ENCODE measurements at regions not wholly inside any gene's neighbourhood (a gene's known extent, or its start where the extent isn't known, plus 50 kb on each side); places are given as distances from the start of the nearest gene placed in this dataset.
"Not testable (repeated sequence)": the region's sequence is repeated elsewhere in the genome, so short reads cannot be mapped to it uniquely, and the experiment has no call there.

GRCh38 chr10:78602201-78602932, 466.4 kb upstream of the ZMIZ1 start:
- Histone ChIP-seq H3K27me3 (ENCODE audit: control insufficient read depth, insufficient read depth, low read length) (no peaks in the 10 kb centered on the region), H3K9me3 (ENCODE audit: control insufficient read depth, insufficient read depth, low read length) (no peaks in the 10 kb centered on the region), H3K36me3 (ENCODE audit: control insufficient read depth, insufficient read depth, low read length) (no peaks in the 10 kb centered on the region), H3K4me3 (ENCODE audit: low read length) (no peak overlapping the region), H3K27ac (ENCODE audit: low read length) (no peak overlapping the region), H3K4me1 (ENCODE audit: control insufficient read depth, insufficient read depth, low read length) (no peaks in the 10 kb centered on the region)
- no CpG with 5 or more reads among the region's 12 CpGs for WGBS (ENCODE audit: insufficient coverage, insufficient read length)
- no peak for DNase-seq (ENCODE audit: low read depth, low spot score)

DNA sequence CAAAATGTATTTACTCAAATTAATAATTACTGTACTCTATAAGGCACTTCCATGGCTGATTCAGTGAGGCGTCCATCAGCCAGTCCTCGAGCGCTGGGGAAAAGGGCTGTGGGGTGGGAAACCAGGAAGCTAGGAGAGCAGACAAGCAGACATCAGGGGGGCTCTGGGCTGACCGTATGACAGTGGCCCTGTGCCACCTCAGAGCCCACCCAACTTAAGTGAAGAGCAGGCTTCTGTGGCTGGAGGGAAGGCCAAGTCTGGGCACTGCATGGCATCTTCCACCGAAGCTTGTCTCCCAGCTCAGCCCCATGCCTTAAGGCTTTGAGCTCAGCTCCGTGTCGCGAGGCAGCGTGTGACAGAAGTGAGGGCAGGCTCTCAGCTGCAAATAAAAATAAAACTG, 464.5 kb upstream of the ZMIZ1 start:
- Histone ChIP-seq H3K27me3 (ENCODE audit: control insufficient read depth, insufficient read depth, low read length) (no peaks in the 10 kb centered on the region), H3K9me3 (ENCODE audit: control insufficient read depth, insufficient read depth, low read length) (no peaks in the 10 kb centered on the region), H3K4me1 (ENCODE audit: control insufficient read depth, insufficient read depth, low read length) (no peaks in the 10 kb centered on the region), H3K27ac (ENCODE audit: low read length) (no peak overlapping the region), H3K36me3 (ENCODE audit: control insufficient read depth, insufficient read depth, low read length) (no peaks in the 10 kb centered on the region), H3K4me3 (ENCODE audit: low read length) (no peak overlapping the region)
- DNase-seq (ENCODE audit: low read depth, low spot score) = no peak
- WGBS (ENCODE audit: insufficient coverage, insufficient read length) = no CpG with 5 or more reads among the region's 9 CpGs

DNA sequence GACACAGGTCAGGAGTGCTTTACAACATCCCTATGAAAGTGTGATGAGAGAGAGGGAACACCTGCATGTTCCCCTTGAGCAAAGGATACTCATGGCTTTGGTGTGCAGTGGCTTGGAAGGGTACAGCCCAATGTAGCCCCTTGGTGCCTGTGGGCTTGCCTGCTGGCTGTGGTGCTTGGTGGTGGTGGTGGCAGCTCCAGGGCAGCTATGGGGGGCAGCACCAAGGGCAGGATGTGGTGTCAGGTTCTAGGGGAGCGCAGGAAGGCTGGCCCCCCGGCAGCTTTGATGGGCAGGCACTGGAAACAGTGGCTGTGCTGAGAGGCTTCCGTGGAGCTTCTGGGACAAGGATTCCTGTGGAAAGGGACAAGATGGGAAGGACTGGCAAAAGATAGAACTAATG, 464.0 kb upstream of the ZMIZ1 start:
- Histone ChIP-seq H3K36me3 (ENCODE audit: control insufficient read depth, insufficient read depth, low read length) (no peaks in the 10 kb centered on the region), H3K4me3 (ENCODE audit: low read length) (no peak overlapping the region), H3K4me1 (ENCODE audit: control insufficient read depth, insufficient read depth, low read length) (no peaks in the 10 kb centered on the region), H3K27ac (ENCODE audit: low read length) (no peak overlapping the region), H3K9me3 (ENCODE audit: control insufficient read depth, insufficient read depth, low read length) (no peaks in the 10 kb centered on the region), H3K27me3 (ENCODE audit: control insufficient read depth, insufficient read depth, low read length) (no peaks in the 10 kb centered on the region)
- DNase-seq (ENCODE audit: low read depth, low spot score) = no peak
- WGBS (ENCODE audit: insufficient coverage, insufficient read length) = no CpG with 5 or more reads among the region's 3 CpGs

GRCh38 chr10:78605800-78606350, 462.9 kb upstream of the ZMIZ1 start:
- Histone ChIP-seq H3K27ac (ENCODE audit: low read length) (no peak overlapping the region), H3K4me1 (ENCODE audit: control insufficient read depth, insufficient read depth, low read length) (no peaks in the 10 kb centered on the region), H3K27me3 (ENCODE audit: control insufficient read depth, insufficient read depth, low read length) (no peaks in the 10 kb centered on the region), H3K36me3 (ENCODE audit: control insufficient read depth, insufficient read depth, low read length) (no peaks in the 10 kb centered on the region), H3K9me3 (ENCODE audit: control insufficient read depth, insufficient read depth, low read length) (no peaks in the 10 kb centered on the region), H3K4me3 (ENCODE audit: low read length) (no peak overlapping the region)
- DNase-seq (ENCODE audit: low read depth, low spot score) = no peak
- WGBS (ENCODE audit: insufficient coverage, insufficient read length) = no CpG with 5 or more reads among the region's 4 CpGs

DNA sequence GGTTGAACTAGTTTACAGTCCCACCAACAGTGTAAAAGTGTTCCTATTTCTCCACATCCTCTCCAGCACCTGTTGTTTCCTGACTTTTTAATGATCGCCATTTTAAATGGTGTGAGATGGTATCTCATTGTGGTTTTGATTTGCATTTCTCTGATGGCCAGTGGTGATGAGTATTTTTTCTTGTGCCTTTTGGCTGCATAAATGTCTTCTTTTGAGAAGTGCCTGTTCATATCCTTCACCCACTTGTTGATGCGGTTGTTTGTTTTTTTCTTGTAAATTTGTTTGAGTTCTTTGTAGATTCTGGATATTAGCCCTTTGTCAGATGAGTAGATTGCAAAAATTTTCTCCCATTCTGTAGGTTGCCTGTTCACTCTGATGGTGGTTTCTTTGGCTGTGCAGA, 462.0 kb upstream of the ZMIZ1 start:
- not testable (repeated sequence) for H3K4me3 ChIP-seq (ENCODE audit: low read length); H3K9me3 ChIP-seq (ENCODE audit: control insufficient read depth, insufficient read depth, low read length); H3K27me3 ChIP-seq (ENCODE audit: control insufficient read depth, insufficient read depth, low read length); H3K4me1 ChIP-seq (ENCODE audit: control insufficient read depth, insufficient read depth, low read length); H3K36me3 ChIP-seq (ENCODE audit: control insufficient read depth, insufficient read depth, low read length); DNase-seq (ENCODE audit: low read depth, low spot score); H3K27ac ChIP-seq (ENCODE audit: low read length)
- WGBS (ENCODE audit: insufficient coverage, insufficient read length) = no CpG with 5 or more reads among the region's 2 CpGs

DNA sequence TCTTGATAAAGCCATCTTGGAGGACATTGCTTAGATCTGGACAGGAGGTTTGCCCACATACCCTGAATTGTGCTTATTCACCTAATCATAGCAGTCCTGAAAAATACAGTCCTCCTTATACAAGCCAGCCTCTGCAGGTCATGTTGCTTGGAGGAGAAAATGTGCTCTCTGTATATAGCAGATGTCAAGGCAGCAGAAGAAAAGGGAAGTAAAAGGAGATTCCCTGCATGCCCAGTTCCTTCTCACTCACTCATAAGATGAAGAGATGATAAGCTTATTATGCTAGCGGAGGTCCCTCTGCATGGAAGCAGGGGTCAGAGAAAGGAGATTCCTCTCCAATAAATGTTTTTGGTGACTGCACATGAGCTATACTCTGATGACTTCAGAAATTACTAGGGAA, 458.8 kb upstream of the ZMIZ1 start:
- DNase-seq (ENCODE audit: low read depth, low spot score) = no peak
- no peaks in the 10 kb centered on the region for H3K9me3 ChIP-seq (ENCODE audit: control insufficient read depth, insufficient read depth, low read length)
- WGBS (ENCODE audit: insufficient coverage, insufficient read length) = no CpG with 5 or more reads among the region's 1 CpG

GRCh38 chr10:78613132-78613531, 455.6 kb upstream of the ZMIZ1 start:
- no peak overlapping the region for H3K27ac ChIP-seq (ENCODE audit: low read length)
- DNase-seq (ENCODE audit: low read depth, low spot score) = no peak
- H3K4me1 ChIP-seq (ENCODE audit: control insufficient read depth, insufficient read depth, low read length) = no peaks in the 10 kb centered on the region
- H3K27me3 ChIP-seq (ENCODE audit: control insufficient read depth, insufficient read depth, low read length) = no peaks in the 10 kb centered on the region
- no peaks in the 10 kb centered on the region for H3K36me3 ChIP-seq (ENCODE audit: control insufficient read depth, insufficient read depth, low read length)
- H3K4me3 ChIP-seq (ENCODE audit: low read length) = no peak overlapping the region
- H3K9me3 ChIP-seq (ENCODE audit: control insufficient read depth, insufficient read depth, low read length) = no peaks in the 10 kb centered on the region

More for the DNA sequence above, 458.8 kb upstream of the ZMIZ1 start:
- H3K4me1 ChIP-seq (ENCODE audit: control insufficient read depth, insufficient read depth, low read length) = no peaks in the 10 kb centered on the region
- H3K36me3 ChIP-seq (ENCODE audit: control insufficient read depth, insufficient read depth, low read length) = no peaks in the 10 kb centered on the region
- no peaks in the 10 kb centered on the region for H3K27me3 ChIP-seq (ENCODE audit: control insufficient read depth, insufficient read depth, low read length)
- H3K4me3 ChIP-seq (ENCODE audit: low read length) = no peak overlapping the region
- no peak overlapping the region for H3K27ac ChIP-seq (ENCODE audit: low read length)

- Histone ChIP-seq H3K4me3 (ENCODE audit: low read length) (no peak overlapping the region), H3K27ac (ENCODE audit: low read length) (no peak overlapping the region), H3K27me3 (ENCODE audit: control insufficient read depth, insufficient read depth, low read length) (no peaks in the 10 kb centered on the region), H3K36me3 (ENCODE audit: control insufficient read depth, insufficient read depth, low read length) (no peaks in the 10 kb centered on the region), H3K4me1 (ENCODE audit: control insufficient read depth, insufficient read depth, low read length) (no peaks in the 10 kb centered on the region), H3K9me3 (ENCODE audit: control insufficient read depth, insufficient read depth, low read length) (no peaks in the 10 kb centered on the region)
- no peak for DNase-seq (ENCODE audit: low read depth, low spot score)
- no CpG with 5 or more reads among the region's 4 CpGs for WGBS (ENCODE audit: insufficient coverage, insufficient read length)
Measured at GRCh38 chr10:78614267-78614666, 454.5 kb upstream of the ZMIZ1 start.

GRCh38 chr10:78614744-78615143, 454.0 kb upstream of the ZMIZ1 start:
- H3K27me3 ChIP-seq (ENCODE audit: control insufficient read depth, insufficient read depth, low read length) = no peaks in the 10 kb centered on the region
- no peak overlapping the region for H3K27ac ChIP-seq (ENCODE audit: low read length)
- no CpG with 5 or more reads among the region's 3 CpGs for WGBS (ENCODE audit: insufficient coverage, insufficient read length)
- no peaks in the 10 kb centered on the region for H3K4me1 ChIP-seq (ENCODE audit: control insufficient read depth, insufficient read depth, low read length)
- H3K4me3 ChIP-seq (ENCODE audit: low read length) = no peak overlapping the region
- no peaks in the 10 kb centered on the region for H3K36me3 ChIP-seq (ENCODE audit: control insufficient read depth, insufficient read depth, low read length)
- no peaks in the 10 kb centered on the region for H3K9me3 ChIP-seq (ENCODE audit: control insufficient read depth, insufficient read depth, low read length)
- no peak for DNase-seq (ENCODE audit: low read depth, low spot score)

DNA sequence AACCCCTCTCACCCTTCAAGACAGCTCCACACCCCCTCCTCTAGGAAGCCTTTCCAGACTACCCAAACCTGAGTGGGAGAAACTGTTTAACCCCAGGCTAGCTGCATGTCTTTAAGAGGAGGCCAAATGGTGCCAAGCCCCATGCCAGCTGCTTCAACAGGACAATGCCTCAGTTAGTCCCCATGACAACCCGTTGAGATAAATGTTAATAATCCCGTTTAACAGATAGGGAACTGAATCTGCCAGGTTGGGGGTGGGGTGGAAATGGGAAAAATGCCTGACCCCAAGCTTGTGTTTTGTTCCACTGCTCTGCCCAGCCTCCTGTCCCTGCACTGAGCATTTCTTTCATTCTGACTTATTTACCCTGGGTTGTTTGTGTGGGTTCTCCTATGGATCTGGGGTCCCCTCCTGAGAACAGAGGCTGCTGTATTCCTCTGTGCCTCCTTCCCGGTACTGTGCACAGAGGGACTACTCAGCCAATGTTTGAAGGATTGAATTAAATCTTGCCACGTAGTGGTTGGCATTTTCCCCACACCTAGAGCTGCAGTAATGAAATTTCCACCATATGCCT, 452.6 kb upstream of the ZMIZ1 start:
- H3K36me3 ChIP-seq (ENCODE audit: control insufficient read depth, insufficient read depth, low read length) = no peaks in the 10 kb centered on the region
- H3K27ac ChIP-seq (ENCODE audit: low read length) = no peak overlapping the region
- no peaks in the 10 kb centered on the region for H3K9me3 ChIP-seq (ENCODE audit: control insufficient read depth, insufficient read depth, low read length)
- WGBS (ENCODE audit: insufficient coverage, insufficient read length) = no CpG with 5 or more reads among the region's 4 CpGs
- no peak for DNase-seq (ENCODE audit: low read depth, low spot score)
- H3K4me1 ChIP-seq (ENCODE audit: control insufficient read depth, insufficient read depth, low read length) = no peaks in the 10 kb centered on the region
- H3K4me3 ChIP-seq (ENCODE audit: low read length) = no peak overlapping the region
- H3K27me3 ChIP-seq (ENCODE audit: control insufficient read depth, insufficient read depth, low read length) = no peaks in the 10 kb centered on the region

GRCh38 chr10:78617115-78617514, 451.7 kb upstream of the ZMIZ1 start:
- H3K36me3 ChIP-seq (ENCODE audit: control insufficient read depth, insufficient read depth, low read length) = no peaks in the 10 kb centered on the region
- H3K27ac ChIP-seq (ENCODE audit: low read length) = no peak overlapping the region
- H3K9me3 ChIP-seq (ENCODE audit: control insufficient read depth, insufficient read depth, low read length) = no peaks in the 10 kb centered on the region
- DNase-seq (ENCODE audit: low read depth, low spot score) = no peak
- no CpG with 5 or more reads among the region's 3 CpGs for WGBS (ENCODE audit: insufficient coverage, insufficient read length)
- no peak overlapping the region for H3K4me3 ChIP-seq (ENCODE audit: low read length)
- no peaks in the 10 kb centered on the region for H3K27me3 ChIP-seq (ENCODE audit: control insufficient read depth, insufficient read depth, low read length)
- H3K4me1 ChIP-seq (ENCODE audit: control insufficient read depth, insufficient read depth, low read length) = no peaks in the 10 kb centered on the region
